ENCODE measurements at regions not wholly inside any gene's neighbourhood (a gene's known extent, or its start where the extent isn't known, plus 50 kb on each side); places are given as distances from the start of the nearest gene placed in this dataset.

- no peak for DNase-seq (ENCODE audit: low read depth, low spot score)
Measured at GRCh38 chr1:163744301-163744887, 422.6 kb downstream of the NUF2 start.

GRCh38 chr1:163745204-163745603, 423.4 kb downstream of the NUF2 start:
- DNase-seq (ENCODE audit: low read depth, low spot score): no peak

DNA sequence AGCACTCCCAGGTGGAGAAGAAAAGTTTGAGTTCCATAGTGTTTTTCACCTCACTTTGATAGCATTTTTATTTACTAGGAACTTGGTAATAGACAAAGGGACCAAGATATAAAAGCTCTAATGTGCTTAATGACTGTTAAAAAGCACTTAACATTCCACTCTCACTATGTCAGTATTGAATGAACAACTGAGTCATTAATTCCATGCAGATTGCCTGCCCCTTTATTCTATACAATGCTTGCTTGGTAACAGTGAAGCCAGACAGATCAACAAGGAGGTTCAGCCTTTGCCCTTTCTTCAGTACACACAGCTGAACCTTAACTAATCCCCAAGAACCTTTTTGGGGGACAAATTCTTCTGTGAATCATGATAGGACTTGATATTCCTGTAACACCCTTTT, 425.5 kb downstream of the NUF2 start:
- DNase-seq (ENCODE audit: low read depth, low spot score): no peak

- DNase-seq (ENCODE audit: low read depth, low spot score): no peak
Measured at GRCh38 chr1:163747855-163748254, 426.1 kb downstream of the NUF2 start.

GRCh38 chr1:163758977-163759670, 437.4 kb downstream of the NUF2 start:
- no peak for DNase-seq (ENCODE audit: low read depth, low spot score)

DNA sequence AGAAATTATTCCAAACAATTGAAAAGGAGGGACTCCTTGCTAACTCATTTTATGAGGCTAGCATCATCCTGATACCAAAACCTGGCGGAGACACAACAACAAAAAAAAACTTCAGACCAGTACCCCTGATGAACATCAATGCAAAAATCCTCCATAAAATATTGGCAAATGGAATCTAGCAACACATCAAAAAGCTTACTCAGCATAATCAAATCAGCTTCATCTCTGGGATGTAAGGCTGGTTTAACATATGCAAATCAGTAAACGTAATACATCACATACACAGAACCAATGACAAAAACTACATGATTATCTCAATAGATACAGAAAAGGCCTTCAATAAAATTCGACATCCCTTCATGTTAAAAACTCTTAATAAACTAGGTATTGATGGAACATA, 440.1 kb downstream of the NUF2 start:
- DNase-seq (ENCODE audit: low read depth, low spot score): no peak

- no peak for DNase-seq (ENCODE audit: low read depth, low spot score)
Measured at GRCh38 chr1:163766257-163766918, 444.6 kb downstream of the NUF2 start.

GRCh38 chr1:163768576-163768975, 446.8 kb downstream of the NUF2 start:
- no peak for DNase-seq (ENCODE audit: low read depth, low spot score)

DNA sequence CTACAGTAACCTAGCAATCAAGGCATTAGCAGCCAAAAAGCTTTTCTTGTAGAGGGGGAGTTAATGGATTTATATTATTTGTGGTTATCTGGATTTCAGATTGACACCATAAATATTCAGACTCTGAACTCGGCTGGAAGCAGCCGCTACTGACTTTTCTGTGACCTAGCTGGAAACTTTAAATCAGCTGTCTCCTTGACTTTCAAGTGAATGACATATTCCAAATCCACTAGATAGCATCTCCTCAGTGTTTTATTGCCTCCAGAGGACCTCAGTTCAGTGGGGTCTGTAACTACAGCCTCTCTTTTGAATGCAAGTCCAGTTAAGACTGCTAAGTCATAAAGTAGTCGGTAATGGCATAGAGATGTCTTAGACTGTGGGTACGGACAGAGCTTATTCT, 448.5 kb downstream of the NUF2 start:
- no peak for DNase-seq (ENCODE audit: low read depth, low spot score)

DNA sequence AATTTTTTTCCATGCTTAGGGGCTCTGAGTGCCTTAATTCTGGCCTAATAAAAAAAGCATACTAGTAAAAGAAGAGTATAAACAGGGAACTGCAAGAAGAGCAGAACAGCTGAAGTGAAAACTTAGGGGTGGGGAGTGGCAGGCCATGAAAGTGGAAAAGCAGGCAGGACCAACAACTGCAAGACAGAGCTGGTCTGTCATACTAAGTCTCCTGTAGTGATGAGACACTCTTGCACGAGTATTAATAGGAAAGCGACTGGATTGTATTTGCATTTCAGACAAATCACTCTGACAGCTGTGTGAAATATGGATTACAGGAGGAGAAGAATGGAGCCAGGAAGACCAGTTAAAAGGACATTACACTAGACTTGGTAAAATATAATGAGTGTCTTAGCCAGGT, 449.9 kb downstream of the NUF2 start:
- DNase-seq (ENCODE audit: low read depth, low spot score): no peak

GRCh38 chr1:163772246-163772645, 450.5 kb downstream of the NUF2 start:
- no peak for DNase-seq (ENCODE audit: low read depth, low spot score)

DNA sequence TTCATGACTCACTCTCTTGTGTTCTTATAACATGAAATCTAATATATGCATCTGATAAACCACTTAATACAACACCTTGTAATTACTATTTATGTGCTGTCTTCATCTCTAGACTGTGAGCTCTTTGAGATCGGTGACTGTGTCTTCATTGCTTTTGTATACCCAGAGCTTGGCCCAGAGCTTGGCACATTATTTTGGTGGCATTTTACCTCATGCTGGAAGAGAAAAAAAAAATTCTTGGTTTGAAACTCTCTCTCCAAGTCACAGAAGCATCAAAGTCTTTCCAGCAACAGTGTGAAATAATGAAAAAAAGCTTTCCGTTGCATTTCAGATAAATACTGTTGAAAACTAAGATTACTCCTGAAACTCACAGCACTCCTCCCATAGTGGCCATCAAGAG, 451.6 kb downstream of the NUF2 start:
- no peak for DNase-seq (ENCODE audit: low read depth, low spot score)

- no peak for DNase-seq (ENCODE audit: low read depth, low spot score)
Measured at GRCh38 chr1:163774401-163774945, 452.7 kb downstream of the NUF2 start.

DNA sequence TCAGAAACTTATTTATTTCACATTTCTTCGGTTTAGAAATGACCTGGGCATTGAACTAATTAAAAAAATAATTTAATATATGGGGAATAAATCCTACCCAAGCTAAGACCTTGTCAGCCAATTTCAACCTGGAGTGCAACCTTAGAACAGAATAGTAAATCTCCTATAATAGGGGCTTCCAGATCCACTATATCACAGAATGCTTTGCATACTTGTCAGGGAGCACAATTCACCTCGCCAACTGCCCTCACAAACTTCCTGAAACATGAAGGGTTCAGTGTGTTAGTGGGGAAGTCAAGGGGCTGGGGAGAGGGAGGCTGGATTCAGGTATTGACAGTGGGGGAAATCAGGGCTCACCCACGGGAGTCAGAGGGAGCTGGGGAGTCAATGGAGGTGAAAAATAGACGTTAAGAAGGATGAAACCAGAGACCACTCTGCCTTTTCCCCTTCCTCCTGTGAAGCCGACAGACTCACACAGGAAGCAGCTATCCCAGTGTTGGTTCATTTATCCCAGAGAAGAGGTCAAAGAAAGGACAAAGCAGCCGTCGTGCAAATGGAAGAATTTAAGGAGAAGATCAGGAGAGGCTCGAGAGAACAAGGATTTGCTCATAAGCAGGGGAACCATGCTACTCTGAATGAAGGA, 453.3 kb downstream of the NUF2 start:
- no peak for DNase-seq (ENCODE audit: low read depth, low spot score)

DNA sequence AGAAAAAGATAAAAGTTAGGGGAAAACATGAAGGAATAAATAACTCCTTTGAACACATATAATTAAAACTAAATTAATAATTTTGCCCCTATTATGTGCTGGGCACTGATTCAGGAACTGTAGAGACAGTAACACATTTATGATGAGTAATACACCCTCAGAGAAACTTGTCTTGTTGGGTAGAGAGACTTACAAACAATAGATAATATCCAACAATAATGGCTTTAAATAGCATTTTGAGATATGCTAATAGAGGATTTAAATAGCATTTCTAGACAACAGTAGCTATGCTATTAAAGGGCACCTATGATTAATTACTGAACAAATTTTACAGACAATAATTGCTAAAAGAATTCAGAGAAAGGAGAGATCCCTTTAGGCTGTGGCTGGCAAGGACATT, 455.5 kb downstream of the NUF2 start:
- no peak for DNase-seq (ENCODE audit: low read depth, low spot score)

DNA sequence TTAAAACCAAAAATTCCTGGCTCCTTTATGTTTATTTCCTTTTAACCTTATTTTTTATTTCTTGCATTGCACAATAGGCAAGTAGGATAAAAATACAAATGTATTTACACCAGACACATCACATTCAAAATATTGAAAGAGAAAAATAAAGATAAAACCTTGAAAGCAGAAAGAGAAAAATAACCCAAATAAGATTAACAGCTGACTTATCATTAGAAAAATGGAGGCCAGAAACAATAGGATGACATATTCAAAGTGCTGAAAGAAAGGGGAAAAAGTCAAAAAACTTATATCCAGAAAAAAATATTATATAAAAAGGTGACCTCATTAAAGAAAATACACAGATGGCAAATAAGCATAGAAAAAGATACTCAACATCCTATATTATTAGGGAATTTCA, 459.4 kb downstream of the NUF2 start:
- DNase-seq (ENCODE audit: low read depth, low spot score): no peak

- DNase-seq (ENCODE audit: low read depth, low spot score): no peak
Measured at GRCh38 chr1:163785868-163786405, 464.2 kb downstream of the NUF2 start.

- DNase-seq (ENCODE audit: low read depth, low spot score): no peak
Measured at GRCh38 chr1:163789911-163790310, 468.2 kb downstream of the NUF2 start.

DNA sequence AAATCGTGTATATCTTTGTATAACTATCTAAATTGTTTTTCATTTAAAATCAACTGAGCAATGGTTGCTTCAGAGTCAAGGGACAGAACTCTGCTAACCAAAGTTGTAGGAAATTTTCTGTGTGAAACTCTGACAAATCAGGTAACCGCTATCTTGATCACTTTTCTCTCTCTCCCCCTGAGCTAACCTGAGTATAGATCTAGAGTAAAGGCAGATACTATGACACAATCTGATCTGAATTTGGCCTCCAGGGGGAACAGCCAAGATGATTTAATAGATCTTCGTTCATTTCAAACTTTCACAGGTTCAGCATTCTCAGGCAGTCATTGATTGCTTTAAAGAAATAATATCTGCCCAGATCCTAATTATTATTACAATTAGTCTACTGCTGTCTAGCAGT, 472.8 kb downstream of the NUF2 start:
- DNase-seq (ENCODE audit: low read depth, low spot score): no peak

DNA sequence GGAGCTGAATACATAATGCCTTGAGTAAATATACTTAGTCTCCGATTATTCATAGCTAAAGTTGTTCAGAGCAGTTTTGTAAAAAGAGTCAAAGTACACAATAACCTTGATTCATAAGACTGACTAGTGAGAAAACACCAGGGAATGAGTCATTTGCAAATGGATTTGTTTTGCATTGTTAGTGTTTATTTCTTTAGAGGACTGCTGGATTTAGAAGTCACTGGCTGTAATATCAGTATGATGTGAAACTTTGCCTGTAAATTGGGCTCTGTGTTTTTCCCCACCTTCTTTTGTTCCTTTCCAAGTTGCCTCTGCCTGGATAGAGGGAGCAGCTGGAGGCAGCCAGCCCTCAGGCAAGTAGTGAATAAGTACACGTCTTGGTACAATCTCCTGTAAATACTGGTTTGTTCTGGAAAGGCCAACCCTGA, 474.7 kb downstream of the NUF2 start:
- DNase-seq (ENCODE audit: low read depth, low spot score): no peak

DNA sequence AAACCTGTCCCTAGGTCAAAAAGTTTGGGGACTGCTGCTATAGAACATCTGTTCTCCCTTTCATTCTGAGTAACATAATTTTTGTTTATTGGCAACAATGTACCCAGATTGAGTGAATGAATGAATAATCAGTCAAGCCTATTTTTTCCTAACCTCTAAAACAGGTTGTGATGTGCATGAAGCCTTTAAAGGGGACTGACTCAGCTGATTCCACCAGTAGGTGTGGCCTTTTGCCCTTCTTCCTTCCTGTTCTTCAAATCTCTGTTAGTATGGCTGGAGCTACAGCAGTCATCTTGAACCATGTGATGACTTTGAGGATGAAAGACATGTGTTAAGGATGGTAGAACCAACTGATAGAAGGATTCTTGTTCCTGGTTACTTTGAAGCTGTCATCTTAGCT, 476.1 kb downstream of the NUF2 start:
- DNase-seq (ENCODE audit: low read depth, low spot score): no peak

- DNase-seq (ENCODE audit: low read depth, low spot score): no peak
Measured at GRCh38 chr1:163799190-163799805, 477.5 kb downstream of the NUF2 start.
